Mesodermal cell (in vitro differentiated cells): ENCODE measurements at regions not wholly inside any gene's neighbourhood (a gene's known extent, or its start where the extent isn't known, plus 50 kb on each side); places are given as distances from the start of the nearest gene placed in this dataset.

Experiments used
- H3K27ac ChIP-seq: 2 replicates; pipeline ENCODE4 v1.7.0; 2013; ENCODE audit warnings: mild to moderate bottlenecking, low read depth, low read length, moderate library complexity; ENCODE audit not compliant: severe bottlenecking
- H3K36me3 ChIP-seq: 2 replicates; pipeline ENCODE4 v1.7.1; 2013; ENCODE audit warnings: mild to moderate bottlenecking, low read length, moderate library complexity; ENCODE audit not compliant: control insufficient read depth, insufficient read depth
- H3K4me1 ChIP-seq: one replicate; pipeline ENCODE4 v1.7.1; 2013; ENCODE audit warnings: mild to moderate bottlenecking, low read length; ENCODE audit not compliant: insufficient read depth, control insufficient read depth, poor library complexity, severe bottlenecking
- H3K4me3 ChIP-seq: 2 replicates; pipeline ENCODE4 v1.7.0; 2013; ENCODE audit warnings: low read length, control low read depth, mild to moderate bottlenecking; ENCODE audit not compliant: insufficient read depth, poor library complexity, severe bottlenecking; ENCODE audit errors: extremely low read depth
- H3K9me3 ChIP-seq: 2 replicates; pipeline ENCODE4 v1.7.1; 2013; ENCODE audit warnings: mild to moderate bottlenecking, low read length, moderate library complexity; ENCODE audit not compliant: control insufficient read depth
- WGBS, 2 experiments: methylation state at CpG; one replicate each; pipeline ENCODE4 v1.1.5; 2013; ENCODE audit warnings: missing lambda C conversion rate in 2 of 2; ENCODE audit not compliant: insufficient coverage in 2 of 2; 5-methylcytosine and 5-hydroxymethylcytosine counted together

- WGBS, 2 experiments: 70 to 90% methylated on average over 2 of the region's 2 CpGs
- H3K4me1 ChIP-seq: no peaks in the 10 kb centered on the region
- H3K4me3 ChIP-seq: no peak overlapping the region
- H3K27ac ChIP-seq: no peak overlapping the region
- H3K9me3 ChIP-seq: no peaks in the 10 kb centered on the region
- H3K36me3 ChIP-seq: no peaks in the 10 kb centered on the region
Measured at GRCh38 chr4:153850533-153851280, 61.8 kb upstream of the SFRP2 start.

DNA sequence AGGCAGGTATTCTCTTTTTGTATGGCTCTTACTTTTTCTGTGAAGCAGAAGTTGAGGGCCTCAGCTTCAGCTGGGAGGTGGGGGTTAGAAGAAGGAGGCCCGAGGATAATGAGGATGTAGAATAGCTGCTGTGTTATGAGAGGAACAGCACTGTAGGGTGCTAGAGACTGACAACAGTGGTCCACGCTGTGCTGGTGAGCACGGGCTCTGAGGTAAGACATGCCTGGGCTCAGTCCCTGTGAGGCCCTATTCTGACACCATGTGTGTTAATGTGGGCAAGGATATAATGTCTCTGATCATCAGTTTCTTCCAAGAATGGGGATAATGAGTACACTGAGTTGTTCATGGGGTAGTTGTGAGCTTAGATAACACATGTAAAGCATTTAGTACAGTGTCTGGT lies 55.3 kb upstream of the SFRP2 start:
- Histone ChIP-seq H3K4me3 (no peak overlapping the region), H3K4me1 (no peaks in the 10 kb centered on the region), H3K36me3 (no peaks in the 10 kb centered on the region), H3K9me3 (no peaks in the 10 kb centered on the region), H3K27ac (no peak overlapping the region)
- WGBS, 2 experiments: 59 to 60% methylated on average over 2 to 3 of the region's 3 CpGs
